KOPT-K1 (cell line): ENCODE measurements at regions not wholly inside any gene's neighbourhood (a gene's known extent, or its start where the extent isn't known, plus 50 kb on each side); places are given as distances from the start of the nearest gene placed in this dataset.

Source experiments
- H3K27ac ChIP-seq: fragments of 200-600 bp; sonication (generic); 2 replicates; pipeline ENCODE4 v1.5.1; 2016; ENCODE audit warnings: antibody characterized with exemption, mild to moderate bottlenecking, low read depth, low read length; ENCODE audit not compliant: poor library complexity, severe bottlenecking
- H3K36me3 ChIP-seq: fragments of 200-600 bp; sonication (generic); 2 replicates; pipeline ENCODE4 v1.5.1; 2017; ENCODE audit warnings: antibody characterized with exemption, mild to moderate bottlenecking, low read length, moderate library complexity; ENCODE audit not compliant: insufficient read depth
- H3K9me3 ChIP-seq: fragments of 200-600 bp; sonication (generic); 2 replicates; pipeline ENCODE4 v1.5.1; 2017; ENCODE audit warnings: antibody characterized with exemption, low read length, mild to moderate bottlenecking; ENCODE audit not compliant: insufficient read depth, poor library complexity, severe bottlenecking

GRCh38 chr6:100944644-100945043, 63.5 kb upstream of the ASCC3 start:
- H3K9me3 ChIP-seq = peaks cover 6% of the 10 kb centered on the region
- H3K27ac ChIP-seq = no peak overlapping the region
- H3K36me3 ChIP-seq = no peaks in the 10 kb centered on the region

GRCh38 chr6:100946021-100946540, 65.0 kb upstream of the ASCC3 start:
- Histone ChIP-seq H3K27ac (no peak overlapping the region), H3K9me3 (peaks cover 6% of the 10 kb centered on the region), H3K36me3 (no peaks in the 10 kb centered on the region)

GRCh38 chr6:100946711-100947110, 65.6 kb upstream of the ASCC3 start:
- peaks cover 6% of the 10 kb centered on the region for H3K9me3 ChIP-seq
- no peaks in the 10 kb centered on the region for H3K36me3 ChIP-seq
- no peak overlapping the region for H3K27ac ChIP-seq

GRCh38 chr6:100948381-100949133, 67.4 kb upstream of the ASCC3 start:
- peaks cover 6% of the 10 kb centered on the region for H3K9me3 ChIP-seq
- H3K27ac ChIP-seq = no peak overlapping the region
- H3K36me3 ChIP-seq = no peaks in the 10 kb centered on the region

DNA sequence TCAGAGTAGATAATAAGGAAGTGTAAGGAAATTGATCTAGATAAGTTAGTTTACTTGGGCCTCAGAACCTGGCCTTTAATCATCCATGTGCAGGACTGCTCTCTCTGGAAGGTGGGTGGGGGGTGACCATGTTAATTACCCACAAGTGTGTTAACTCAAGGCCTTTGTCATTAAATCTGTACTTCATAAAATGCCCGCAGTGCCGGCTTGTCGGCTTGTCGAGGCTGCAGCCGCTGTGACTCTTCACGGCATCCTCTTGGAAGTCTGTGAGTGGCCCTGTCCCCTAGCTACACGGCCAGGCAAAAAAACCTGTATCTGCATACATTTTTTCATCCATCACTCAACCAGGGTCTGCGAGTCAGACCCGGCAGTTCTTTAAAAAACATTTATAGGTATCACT, 70.9 kb upstream of the ASCC3 start:
- no peaks in the 10 kb centered on the region for H3K36me3 ChIP-seq
- H3K9me3 ChIP-seq = peaks cover 6% of the 10 kb centered on the region
- no peak overlapping the region for H3K27ac ChIP-seq

DNA sequence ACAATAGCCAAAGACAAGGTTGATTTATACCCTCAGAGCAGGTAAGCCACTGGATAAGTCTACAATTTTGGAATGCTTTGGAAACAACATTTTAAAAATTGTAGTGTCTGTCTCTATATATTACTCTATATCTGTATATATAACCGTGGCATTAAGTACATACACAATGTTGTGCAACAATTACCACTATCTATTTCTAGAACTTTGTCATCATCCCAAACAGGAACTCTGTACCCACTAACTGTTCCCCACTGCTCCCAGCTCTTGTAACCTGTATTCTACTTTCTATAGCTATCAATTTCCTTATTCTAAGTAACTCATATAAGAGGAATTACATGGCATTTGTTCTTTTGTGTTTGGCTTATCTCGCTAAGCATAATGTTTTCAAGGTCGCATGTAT, 78.2 kb upstream of the ASCC3 start:
- no peaks in the 10 kb centered on the region for H3K36me3 ChIP-seq
- H3K27ac ChIP-seq = no peak overlapping the region
- H3K9me3 ChIP-seq = no peaks in the 10 kb centered on the region

DNA sequence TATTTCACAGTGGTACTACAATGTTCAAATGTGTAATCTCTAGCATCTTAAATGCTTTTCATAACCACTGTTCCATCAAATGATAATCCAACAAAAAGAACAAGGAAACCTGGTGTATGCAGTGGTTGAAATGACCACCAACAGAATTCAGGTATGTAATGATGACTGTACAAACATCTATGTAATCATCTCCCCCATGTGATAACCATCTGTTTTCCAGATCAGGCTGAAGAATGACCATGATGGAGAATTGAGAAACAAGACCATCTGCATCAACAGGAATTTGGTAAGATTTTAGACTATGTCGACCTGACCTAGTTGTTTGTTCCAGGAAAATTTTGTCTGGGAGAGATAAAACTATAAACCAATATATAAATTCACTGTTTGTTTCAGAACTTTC, 81.3 kb upstream of the ASCC3 start:
- Histone ChIP-seq H3K36me3 (no peaks in the 10 kb centered on the region), H3K9me3 (no peaks in the 10 kb centered on the region), H3K27ac (no peak overlapping the region)

DNA sequence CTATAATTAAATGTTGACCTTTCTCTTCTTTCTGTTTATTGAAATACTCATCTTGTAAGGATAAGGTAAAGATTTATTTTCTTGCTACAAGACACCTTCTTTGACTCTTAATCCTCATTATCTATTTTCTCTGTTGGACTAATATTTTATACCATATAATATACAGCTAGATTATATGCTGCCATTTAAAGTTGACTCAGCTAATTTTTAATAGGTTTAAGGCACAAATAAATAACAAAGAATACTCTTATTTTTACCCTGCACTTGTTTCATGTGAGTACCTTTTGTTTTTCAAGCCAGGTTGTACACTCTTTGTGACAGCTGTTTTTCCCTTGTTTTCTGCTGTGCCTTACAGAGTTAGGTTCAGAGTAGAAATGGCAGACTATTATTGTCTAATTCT, 83.9 kb upstream of the ASCC3 start:
- Histone ChIP-seq H3K36me3 (no peaks in the 10 kb centered on the region), H3K27ac (no peak overlapping the region), H3K9me3 (no peaks in the 10 kb centered on the region)

- no peaks in the 10 kb centered on the region for H3K36me3 ChIP-seq
- H3K9me3 ChIP-seq = no peaks in the 10 kb centered on the region
- H3K27ac ChIP-seq = no peak overlapping the region
These were observed 87.8 kb upstream of the ASCC3 start for GRCh38 chr6:100968949-100969348.

- no peaks in the 10 kb centered on the region for H3K36me3 ChIP-seq
- H3K27ac ChIP-seq = no peak overlapping the region
- no peaks in the 10 kb centered on the region for H3K9me3 ChIP-seq
These were observed 98.1 kb upstream of the ASCC3 start for GRCh38 chr6:100979267-100979666.

- Histone ChIP-seq H3K36me3 (no peaks in the 10 kb centered on the region), H3K27ac (no peak overlapping the region), H3K9me3 (no peaks in the 10 kb centered on the region)
These were observed 99.8 kb upstream of the ASCC3 start for GRCh38 chr6:100980949-100981348.

DNA sequence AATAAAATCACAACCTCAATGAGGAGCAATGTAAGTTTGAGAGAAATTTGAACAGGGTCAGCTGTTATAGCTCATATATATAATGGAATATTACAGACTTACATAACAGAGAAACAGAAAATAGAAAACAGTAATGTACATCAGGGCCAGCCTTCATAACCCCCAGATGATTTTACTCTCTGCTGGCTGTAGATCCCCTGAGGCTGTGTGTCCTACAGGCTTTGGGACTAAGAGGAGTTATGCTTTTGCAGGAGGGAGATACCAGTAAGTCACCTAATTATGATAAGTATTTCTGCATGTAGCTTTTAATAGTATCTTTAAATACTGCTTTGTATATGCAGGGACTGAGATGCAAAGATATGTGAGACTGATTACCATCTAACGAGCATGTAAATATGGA, 105.8 kb upstream of the ASCC3 start:
- H3K27ac ChIP-seq = no peak overlapping the region

GRCh38 chr6:100987556-100987955, 106.4 kb upstream of the ASCC3 start:
- Histone ChIP-seq H3K27ac (no peak overlapping the region), H3K9me3 (no peaks in the 10 kb centered on the region), H3K36me3 (no peaks in the 10 kb centered on the region)

More for the DNA sequence above, 105.8 kb upstream of the ASCC3 start:
- H3K36me3 ChIP-seq = no peaks in the 10 kb centered on the region
- no peaks in the 10 kb centered on the region for H3K9me3 ChIP-seq

GRCh38 chr6:100988391-100988984, 107.4 kb upstream of the ASCC3 start:
- Histone ChIP-seq H3K9me3 (no peaks in the 10 kb centered on the region), H3K36me3 (no peaks in the 10 kb centered on the region), H3K27ac (no peak overlapping the region)

DNA sequence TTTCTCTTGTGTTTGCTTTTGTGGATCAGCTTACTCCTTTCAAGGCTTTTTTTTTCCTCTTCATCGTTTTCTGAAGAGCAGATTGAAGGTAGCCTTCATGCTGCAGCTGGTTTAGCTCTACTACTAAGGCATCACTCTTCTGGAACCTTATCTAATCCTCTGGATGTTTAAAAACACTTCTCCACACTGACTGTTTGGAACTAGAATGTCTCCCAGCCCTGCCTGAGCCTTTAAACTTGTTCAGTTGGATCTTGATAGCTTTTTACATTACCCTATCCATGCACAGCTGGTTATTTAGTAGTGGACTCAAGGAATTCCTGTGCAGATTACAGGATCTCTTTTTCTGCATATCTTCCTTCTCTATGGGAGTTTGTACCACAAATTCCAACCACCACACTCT, 108.9 kb upstream of the ASCC3 start:
- Histone ChIP-seq H3K36me3 (no peaks in the 10 kb centered on the region), H3K27ac (no peak overlapping the region), H3K9me3 (no peaks in the 10 kb centered on the region)

DNA sequence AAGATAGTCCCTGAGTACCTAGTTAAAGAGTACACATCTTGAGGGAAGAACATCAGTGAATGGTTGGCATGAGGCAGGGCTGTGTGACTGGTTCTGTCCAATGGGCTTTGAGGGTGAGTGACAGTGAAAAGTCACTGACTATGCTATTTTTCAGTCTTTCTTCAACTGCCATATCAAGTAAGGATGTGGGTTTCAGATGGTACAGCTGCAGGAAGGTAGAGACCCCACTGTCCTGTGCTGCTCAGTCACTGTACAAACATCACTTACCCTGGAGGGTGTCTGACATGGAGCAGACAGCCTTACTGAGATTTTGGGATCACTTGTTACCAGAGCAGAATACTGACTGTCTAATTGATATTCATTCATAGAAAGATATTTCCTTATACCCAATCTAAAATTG, 115.3 kb upstream of the ASCC3 start:
- Histone ChIP-seq H3K9me3 (no peaks in the 10 kb centered on the region), H3K27ac (no peak overlapping the region), H3K36me3 (no peaks in the 10 kb centered on the region)
